Fibroblast of lung (primary cell): ENCODE measurements at regions not wholly inside any gene's neighbourhood (a gene's known extent, or its start where the extent isn't known, plus 50 kb on each side); places are given as distances from the start of the nearest gene placed in this dataset.
"Not testable (repeated sequence)": the region's sequence is repeated elsewhere in the genome, so short reads cannot be mapped to it uniquely, and the experiment has no call there.

ENCODE experiments used
- DNase-seq, 2 donors: peaks; one replicate each; pipeline versions ENCODE4 v3.0.0 to v3.0.0-alpha.2; 2010; ENCODE audit warnings: low read depth in 2 of 2
- H2AFZ ChIP-seq: 2 replicates; pipeline ENCODE4 v1.5.1; 2012; ENCODE audit warnings: low read length, control low read depth, inconsistent platforms
- H3K27ac ChIP-seq: 2 replicates; pipeline ENCODE4 v1.5.1; 2011; ENCODE audit warnings: low read length, control low read depth; ENCODE audit not compliant: insufficient read depth
- H3K27me3 ChIP-seq: 2 replicates; pipeline ENCODE4 v1.5.1; 2011; ENCODE audit warnings: mild to moderate bottlenecking, low read length; ENCODE audit not compliant: control insufficient read depth, insufficient read depth
- H3K36me3 ChIP-seq: 2 replicates; pipeline ENCODE4 v1.5.1; 2011; ENCODE audit warnings: low read length; ENCODE audit not compliant: control insufficient read depth, insufficient read depth
- H3K4me1 ChIP-seq: 2 replicates; pipeline ENCODE4 v1.5.1; 2011; ENCODE audit warnings: low read length; ENCODE audit not compliant: control insufficient read depth, insufficient read depth; ENCODE audit errors: extremely low read depth
- H3K4me2 ChIP-seq: 2 replicates; pipeline ENCODE4 v1.5.1; 2011; ENCODE audit warnings: low read length, control low read depth; ENCODE audit not compliant: insufficient read depth; ENCODE audit errors: extremely low read depth
- H3K4me3 ChIP-seq, 4 experiments: fragments of 200-600 bp in 1 of 4; sonication (generic) in 1 of 4; replicated peaks in 1 of 4; 2 replicates each; pipeline ENCODE4 v1.5.1; 2011 to 2016; ENCODE audit warnings: low read length in 4 of 4, low read depth in 3 of 4, mild to moderate bottlenecking in 3 of 4, control low read depth in 2 of 4, inconsistent platforms in 1 of 4, mixed read lengths in 1 of 4; ENCODE audit not compliant: insufficient read depth in 1 of 4; ENCODE audit errors: control extremely low read depth in 1 of 4
- H3K79me2 ChIP-seq: 2 replicates; pipeline ENCODE4 v1.5.1; 2012; ENCODE audit warnings: mild to moderate bottlenecking, low read length, inconsistent platforms; ENCODE audit not compliant: control insufficient read depth, insufficient read depth
- H3K9ac ChIP-seq: 2 replicates; pipeline ENCODE4 v1.5.1; 2011; ENCODE audit warnings: mild to moderate bottlenecking, low read length, control low read depth; ENCODE audit not compliant: insufficient read depth
- H3K9me3 ChIP-seq: 2 replicates; pipeline ENCODE4 v1.5.1; 2012; ENCODE audit warnings: low read depth, low read length; ENCODE audit not compliant: control insufficient read depth, insufficient read depth
- H4K20me1 ChIP-seq: 2 replicates; pipeline ENCODE4 v1.5.1; 2011; ENCODE audit warnings: low read length; ENCODE audit not compliant: control insufficient read depth, insufficient read depth; ENCODE audit errors: extremely low read depth
- CTCF ChIP-seq, 2 donors: IDR thresholded peaks in 1 of 2; conservative IDR thresholded peaks in 1 of 2; 1 replicate in 1 of 2; 2 replicates in 1 of 2; pipeline ENCODE4 v1.5.1; 2011 to 2012; ENCODE audit warnings: low read length in 2 of 2, control low read depth in 1 of 2, inconsistent platforms in 1 of 2, low read depth in 1 of 2, mild to moderate bottlenecking in 1 of 2
- EZH2 ChIP-seq: IDR thresholded peaks from 2 replicates; pipeline ENCODE4 v1.5.1; 2012; ENCODE audit warnings: low read length, control low read depth, mild to moderate bottlenecking; ENCODE audit errors: missing control alignments

- no peak overlapping the region for H3K27ac ChIP-seq
- H3K4me2 ChIP-seq, result no peak overlapping the region
- peak; percentile 45 to 57 for DNase-seq
- H2AFZ ChIP-seq, result no peak overlapping the region
- peak overlapping the region in 2 of 4 experiments; percentile 40 to 65 for H3K4me3 ChIP-seq
- no peak overlapping the region for H3K9ac ChIP-seq
- H3K4me1 ChIP-seq, result no peaks in the 10 kb centered on the region
- peak in 1 of 2 donors; percentile 40 for TF ChIP-seq CTCF (conservative IDR thresholded peaks at IDR 0.05 in 1 of 2, IDR thresholded peaks at IDR 0.05 in 1 of 2; ENCODE audit: low read depth in 1 of 2, low read length in 2 of 2)
- TF ChIP-seq EZH2, result no peak
- no peaks in the 10 kb centered on the region for H3K9me3 ChIP-seq
- H4K20me1 ChIP-seq, result no peaks in the 10 kb centered on the region
- no peaks in the 10 kb centered on the region for H3K36me3 ChIP-seq
- no peaks in the 10 kb centered on the region for H3K79me2 ChIP-seq
- H3K27me3 ChIP-seq, result no peaks in the 10 kb centered on the region
Observed at GRCh38 chr3:75906555-75907112, 121.3 kb upstream of the ZNF717 start.

GRCh38 chr3:75913800-75914350 is 128.5 kb upstream of the ZNF717 start:
- no peak for DNase-seq
- H3K4me1 ChIP-seq, result no peaks in the 10 kb centered on the region
- no peak overlapping the region for H3K27ac ChIP-seq
- no peaks in the 10 kb centered on the region for H4K20me1 ChIP-seq
- H3K9ac ChIP-seq, result no peak overlapping the region
- no peak overlapping the region for H3K4me2 ChIP-seq
- H3K4me3 ChIP-seq, result no peak overlapping the region
- H2AFZ ChIP-seq, result no peak overlapping the region
- no peaks in the 10 kb centered on the region for H3K79me2 ChIP-seq
- no peaks in the 10 kb centered on the region for H3K9me3 ChIP-seq
- TF ChIP-seq EZH2 (no peak), CTCF (conservative IDR thresholded peaks at IDR 0.05 in 1 of 2, IDR thresholded peaks at IDR 0.05 in 1 of 2; ENCODE audit: low read depth in 1 of 2, low read length in 2 of 2) (no peak)
- no peaks in the 10 kb centered on the region for H3K36me3 ChIP-seq
- no peaks in the 10 kb centered on the region for H3K27me3 ChIP-seq

GRCh38 chr3:75914741-75915140 is 129.4 kb upstream of the ZNF717 start:
- DNase-seq, H3K4me3 ChIP-seq, H3K27ac ChIP-seq, H3K27me3 ChIP-seq, H3K9me3 ChIP-seq, H3K4me1 ChIP-seq, H3K9ac ChIP-seq, H4K20me1 ChIP-seq, H2AFZ ChIP-seq, H3K36me3 ChIP-seq, H3K79me2 ChIP-seq, H3K4me2 ChIP-seq: not testable (repeated sequence)
